KG1 (cell line): ENCODE measurements at regions not wholly inside any gene's neighbourhood (a gene's known extent, or its start where the extent isn't known, plus 50 kb on each side); places are given as distances from the start of the nearest gene placed in this dataset.
"Not testable (repeated sequence)": the region's sequence is repeated elsewhere in the genome, so short reads cannot be mapped to it uniquely, and the experiment has no call there.

Source experiments
- DNase-seq: peaks from one replicate; lab custom pipeline; 2025; lab: John Stamatoyannopoulos, UW

DNA sequence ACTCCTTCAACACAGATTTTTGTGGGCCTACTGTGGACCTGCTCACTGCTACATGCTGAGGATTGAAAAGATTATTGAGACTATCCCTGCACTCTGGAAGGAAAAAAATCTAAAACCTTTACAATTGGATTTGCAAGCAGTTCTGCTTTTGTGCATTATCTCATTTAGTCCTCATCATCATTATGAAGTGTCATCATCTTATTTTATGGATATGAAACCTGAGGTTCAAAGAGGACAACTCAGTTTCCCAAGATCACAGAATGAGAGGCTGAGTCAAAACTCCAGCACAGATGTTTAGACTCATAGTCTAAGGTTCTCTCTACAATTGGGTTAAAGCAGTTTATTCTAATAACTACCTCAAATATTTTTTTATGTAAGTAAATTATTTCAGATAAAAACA is 160.2 kb upstream of the MARCKS start:
- DNase-seq, result no peak

DNA sequence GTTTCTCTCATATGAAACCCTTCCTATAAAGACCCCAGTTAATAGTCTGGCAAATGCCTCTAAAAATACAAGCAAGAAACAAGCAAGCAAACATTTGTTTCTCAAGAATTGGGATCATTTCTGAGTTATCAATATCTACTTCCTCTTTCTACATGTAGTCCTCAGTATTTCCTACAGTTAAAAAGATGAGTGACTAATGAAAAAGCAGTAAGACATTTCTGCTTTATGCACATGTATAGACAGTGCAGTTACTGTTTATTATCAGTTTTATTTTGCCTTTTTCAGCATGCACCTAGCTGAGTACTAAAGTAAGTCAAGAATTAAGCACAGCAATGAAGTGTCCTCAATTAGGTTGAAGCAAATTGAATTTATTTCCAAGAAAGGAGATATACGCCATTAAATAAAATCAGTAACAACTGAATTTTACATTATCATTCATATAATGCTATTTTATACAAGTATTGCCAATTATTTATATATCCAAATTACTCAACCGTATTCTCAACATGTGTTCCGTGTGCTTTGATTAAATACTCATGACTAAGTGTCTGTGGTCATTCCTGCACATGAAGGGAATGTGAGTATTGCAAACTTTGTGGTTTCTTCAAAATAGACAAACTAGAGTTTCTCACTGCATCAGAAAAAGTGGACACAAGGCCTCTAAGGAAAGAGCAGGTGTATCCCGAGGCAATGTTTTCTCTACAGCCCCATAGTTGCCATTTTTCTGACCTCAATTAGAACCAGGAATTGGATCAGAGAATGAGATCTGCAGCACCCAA is 159.3 kb upstream of the MARCKS start:
- DNase-seq, result no peak

DNA sequence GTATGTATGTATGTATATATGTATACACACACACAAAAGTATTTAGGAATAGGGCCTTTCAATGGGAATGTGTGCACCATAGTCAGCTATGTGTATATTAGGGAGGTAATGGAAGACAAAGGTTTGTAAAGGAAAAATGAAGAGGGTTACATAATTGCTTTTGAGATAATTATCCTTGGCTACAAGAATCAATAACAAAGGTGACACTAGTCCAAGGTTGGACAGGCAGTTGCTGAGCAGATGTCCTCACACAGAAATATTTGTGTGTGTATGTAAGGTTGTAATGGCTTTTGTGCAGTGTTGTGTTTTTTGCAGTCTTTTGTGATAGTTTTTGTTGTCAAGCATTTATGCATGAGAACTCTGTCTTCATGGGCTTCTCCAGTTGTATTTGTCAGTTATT is 157.9 kb upstream of the MARCKS start:
- no peak for DNase-seq

GRCh38 chr6:113701552-113702254 is 155.4 kb upstream of the MARCKS start:
- no peak for DNase-seq

DNA sequence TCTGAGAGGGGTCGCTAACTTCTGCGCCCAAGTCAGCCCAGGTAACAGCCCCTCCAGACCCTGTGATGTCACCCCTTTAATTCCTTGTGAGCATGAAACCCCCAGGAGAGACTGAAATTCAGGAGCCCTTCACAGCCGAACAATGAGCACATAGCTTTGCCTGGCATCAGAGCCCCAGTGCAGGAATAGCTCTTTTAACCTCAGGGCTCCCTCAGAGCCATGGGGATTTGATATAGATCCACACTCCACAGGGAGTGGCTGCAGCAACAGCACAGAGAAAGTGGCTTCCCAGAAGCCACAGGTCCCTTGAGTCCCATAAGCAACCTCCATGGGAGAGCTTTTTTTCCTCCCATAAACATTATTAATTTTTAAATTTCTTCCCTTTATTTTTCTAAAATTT is 150.0 kb upstream of the MARCKS start:
- DNase-seq, result no peak

DNA sequence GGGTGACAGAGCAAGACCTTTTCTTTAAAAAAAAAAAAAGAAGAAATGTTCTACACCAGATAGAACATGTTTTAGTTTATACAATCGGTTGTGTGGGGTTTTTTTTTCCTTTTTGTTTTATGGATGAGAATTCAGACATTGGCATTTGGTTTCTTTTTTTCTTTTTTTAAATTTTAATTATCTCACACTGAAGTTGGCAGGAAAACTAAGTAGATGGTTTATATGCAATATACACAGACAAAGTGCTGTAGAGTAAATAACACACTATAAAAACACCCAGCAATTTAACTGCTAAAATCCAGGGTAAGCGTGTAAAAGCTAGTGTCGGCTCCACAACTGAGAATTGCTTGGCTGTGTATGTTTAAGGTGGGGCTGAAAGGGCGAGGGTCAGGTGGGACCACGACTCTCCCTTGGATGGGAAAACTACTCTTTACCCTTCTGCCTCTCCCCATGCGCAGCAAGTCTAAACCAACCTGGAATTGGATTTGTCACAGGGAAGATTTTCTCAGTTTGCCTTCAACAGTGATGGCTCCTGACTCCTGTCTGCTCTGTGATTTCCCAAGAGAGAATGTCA is 147.1 kb upstream of the MARCKS start:
- DNase-seq, result no peak

- DNase-seq, result no peak
These were observed 143.5 kb upstream of the MARCKS start for GRCh38 chr6:113713665-113714064.

DNA sequence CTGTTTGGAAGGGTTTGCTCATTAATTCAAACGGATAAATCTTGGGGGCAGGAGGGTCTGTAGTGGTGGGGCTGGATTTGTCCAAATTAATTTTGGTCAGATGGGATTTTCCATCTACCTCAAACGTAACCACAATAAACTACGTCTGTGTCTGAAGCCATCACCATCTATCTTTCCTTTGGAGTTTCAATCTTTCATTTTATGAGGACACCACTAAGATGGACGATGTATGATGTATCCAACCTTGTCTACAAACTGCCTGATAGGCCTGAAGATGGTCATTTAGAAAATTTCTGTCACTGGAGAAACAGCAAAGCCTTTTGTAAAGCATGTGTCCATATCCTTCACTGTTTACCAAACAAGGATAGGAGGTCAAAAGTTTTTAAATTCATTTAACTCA is 138.6 kb upstream of the MARCKS start:
- no peak for DNase-seq

DNA sequence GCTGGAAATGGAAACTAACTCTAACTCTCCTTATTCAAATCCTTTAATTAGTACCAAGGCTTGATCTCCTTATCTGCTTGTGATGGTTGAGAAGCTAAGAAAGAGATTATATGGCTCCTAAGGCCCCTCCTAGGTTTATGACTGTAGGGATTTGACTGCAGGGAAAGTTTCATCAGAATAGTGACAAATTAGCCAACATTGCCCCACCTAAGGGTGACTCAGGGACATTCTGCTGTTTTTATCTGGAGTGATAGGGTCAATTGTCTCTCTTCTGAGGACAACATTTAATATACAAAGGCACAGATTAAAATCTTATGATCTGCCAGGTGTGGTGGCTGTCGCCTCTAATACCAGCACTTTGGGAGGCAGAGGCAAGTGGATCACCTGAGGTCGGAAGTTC is 138.1 kb upstream of the MARCKS start:
- DNase-seq, result no peak

DNA sequence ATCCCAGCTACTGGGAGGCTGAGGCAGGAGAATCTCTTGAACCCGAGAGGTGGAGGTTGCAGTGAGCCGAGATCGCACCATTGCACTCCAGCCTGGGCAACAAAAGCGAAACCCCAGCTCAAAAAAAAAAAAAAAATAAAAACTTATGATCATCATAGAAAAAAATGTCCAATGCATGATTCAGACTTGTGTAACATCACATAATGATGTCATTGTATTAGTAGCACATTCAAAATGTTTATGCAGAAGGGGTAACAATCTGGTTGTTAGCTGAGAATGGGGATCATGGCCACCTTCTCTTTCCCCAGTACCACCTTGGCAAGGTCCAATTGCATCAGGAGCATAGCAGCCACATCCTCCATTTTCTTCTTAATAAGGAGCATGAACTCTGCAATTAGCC is 137.6 kb upstream of the MARCKS start:
- DNase-seq, result no peak

DNA sequence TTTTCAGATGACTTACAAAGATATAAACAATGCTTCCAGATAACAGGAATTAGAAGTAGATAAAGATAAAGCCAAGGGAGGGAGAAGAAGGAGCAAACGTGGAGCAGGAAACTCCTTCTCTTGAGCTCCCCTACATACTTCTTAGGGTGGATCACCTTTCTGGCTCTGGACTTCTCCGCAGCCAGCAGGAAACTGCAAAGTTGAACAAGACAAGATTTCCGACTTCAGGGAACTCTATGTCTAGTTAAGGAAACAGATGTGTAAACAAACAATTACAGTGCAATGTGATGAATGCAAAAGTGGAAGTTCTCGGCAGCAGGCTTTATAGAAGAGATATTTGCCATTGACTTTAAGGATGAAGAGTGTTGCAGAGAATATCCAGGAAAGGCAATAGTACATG is 134.0 kb upstream of the MARCKS start:
- DNase-seq, result no peak

DNA sequence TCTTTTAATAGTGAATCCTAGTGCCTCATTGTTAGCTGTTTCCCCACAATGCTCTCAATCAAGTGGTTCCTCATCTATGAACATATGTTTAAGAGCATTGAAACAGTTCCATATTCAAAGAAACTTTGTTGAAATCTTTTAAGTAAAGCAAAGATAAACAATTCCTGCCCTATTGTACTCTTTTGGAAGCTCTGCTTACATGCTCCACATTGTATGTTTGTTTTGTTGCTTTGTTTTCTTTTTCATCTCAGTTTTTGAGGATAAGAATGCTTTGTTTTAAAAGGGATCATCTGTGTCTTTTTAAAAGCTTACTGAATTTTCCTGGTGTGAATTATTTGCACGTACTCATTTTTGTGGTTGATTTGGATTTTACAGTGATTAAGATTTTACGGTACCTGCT is 132.2 kb upstream of the MARCKS start:
- not testable (repeated sequence) for DNase-seq

DNA sequence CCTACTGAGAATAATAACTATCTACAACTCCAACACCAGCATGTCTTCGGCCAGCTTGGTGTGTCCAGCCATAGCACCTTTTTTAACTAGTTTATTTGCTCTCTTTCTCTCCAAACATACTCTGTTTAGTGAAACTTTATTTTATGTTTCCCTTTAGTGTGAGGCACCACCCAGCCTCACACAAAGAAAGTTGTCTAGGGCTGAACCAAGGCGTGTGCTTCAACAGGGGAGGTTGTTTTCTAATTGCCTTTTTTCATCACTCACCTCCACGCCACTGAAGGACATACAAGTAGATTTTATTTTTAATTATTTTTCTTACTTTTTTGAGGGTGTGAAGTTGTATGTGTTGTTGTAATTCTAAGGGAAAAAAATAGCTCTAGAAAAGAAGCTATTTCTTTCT is 125.6 kb upstream of the MARCKS start:
- no peak for DNase-seq

- DNase-seq, result no peak
These were observed 124.7 kb upstream of the MARCKS start for GRCh38 chr6:113732384-113732966.

DNA sequence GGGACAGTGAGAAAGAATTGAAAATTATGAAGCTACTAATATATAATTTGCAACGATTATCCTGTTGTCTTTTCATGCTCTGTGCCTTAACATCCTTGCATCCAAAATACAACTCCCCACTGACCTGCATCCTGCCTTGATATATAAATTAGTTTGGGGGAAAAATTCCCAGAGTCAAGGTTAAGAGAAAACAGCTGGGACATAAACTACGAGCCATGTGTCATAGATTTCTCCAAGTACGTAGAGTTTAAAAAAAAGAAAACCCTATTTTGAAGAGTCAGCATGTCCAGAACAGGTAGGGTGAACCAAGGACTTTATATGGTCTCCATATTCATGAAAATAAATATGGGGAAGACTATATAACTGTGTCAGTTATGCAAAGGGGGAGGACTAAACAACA is 123.8 kb upstream of the MARCKS start:
- no peak for DNase-seq

DNA sequence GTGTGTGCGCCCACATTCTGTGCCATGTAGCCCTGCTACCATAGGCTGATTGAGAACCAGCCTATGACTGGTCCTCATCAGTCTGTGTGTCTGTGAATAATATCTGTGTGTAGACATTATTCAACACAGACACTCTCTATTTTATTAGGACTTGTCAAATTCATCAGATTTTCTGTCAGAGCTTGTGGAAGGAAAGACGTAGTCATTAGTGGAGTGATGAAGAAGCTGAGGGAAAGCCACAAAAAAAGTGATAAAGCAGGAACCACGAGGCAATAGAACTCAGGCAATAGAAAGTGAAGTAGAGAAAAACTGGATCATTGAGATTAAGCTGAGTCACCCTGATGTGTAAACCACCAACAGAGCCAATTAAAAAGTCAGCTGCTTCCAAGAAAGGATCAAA is 122.2 kb upstream of the MARCKS start:
- no peak for DNase-seq

DNA sequence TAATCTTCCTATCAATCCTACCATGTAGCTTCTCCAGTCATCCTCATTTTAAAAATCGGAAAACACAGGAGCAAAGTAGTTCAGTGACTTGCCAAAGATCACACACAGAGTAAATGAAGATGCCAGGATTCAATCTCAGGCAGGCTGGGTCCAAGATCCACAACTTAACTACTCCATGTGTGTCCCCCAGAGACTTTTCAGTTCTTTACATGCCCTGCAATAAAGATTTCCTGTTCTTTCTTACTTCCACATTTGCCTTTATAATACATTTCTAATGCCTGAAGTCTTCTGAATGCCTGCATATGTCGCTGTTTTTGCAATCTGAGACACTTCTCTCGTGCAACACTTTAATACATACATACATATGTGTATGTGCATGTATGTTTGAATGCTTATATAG is 121.7 kb upstream of the MARCKS start:
- no peak for DNase-seq

DNA sequence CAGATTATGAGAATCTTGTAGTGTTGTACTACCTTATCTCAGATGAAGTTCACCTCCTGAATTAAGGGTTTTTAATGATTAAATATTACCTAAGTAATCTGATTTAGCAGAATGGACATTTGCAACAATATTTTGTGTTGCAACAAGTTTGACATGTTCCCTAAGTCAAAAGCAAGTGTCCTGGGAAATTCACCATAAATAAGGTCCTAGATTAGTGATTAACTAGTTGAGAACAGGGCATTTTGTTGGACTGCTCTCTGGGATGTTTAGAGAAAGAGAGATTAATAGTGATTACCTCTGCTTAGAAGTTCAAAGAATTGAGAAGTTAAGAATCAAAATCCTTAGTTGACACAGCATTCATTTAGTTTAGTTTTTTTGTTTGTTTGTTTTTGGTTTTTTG is 120.2 kb upstream of the MARCKS start:
- DNase-seq, result no peak

DNA sequence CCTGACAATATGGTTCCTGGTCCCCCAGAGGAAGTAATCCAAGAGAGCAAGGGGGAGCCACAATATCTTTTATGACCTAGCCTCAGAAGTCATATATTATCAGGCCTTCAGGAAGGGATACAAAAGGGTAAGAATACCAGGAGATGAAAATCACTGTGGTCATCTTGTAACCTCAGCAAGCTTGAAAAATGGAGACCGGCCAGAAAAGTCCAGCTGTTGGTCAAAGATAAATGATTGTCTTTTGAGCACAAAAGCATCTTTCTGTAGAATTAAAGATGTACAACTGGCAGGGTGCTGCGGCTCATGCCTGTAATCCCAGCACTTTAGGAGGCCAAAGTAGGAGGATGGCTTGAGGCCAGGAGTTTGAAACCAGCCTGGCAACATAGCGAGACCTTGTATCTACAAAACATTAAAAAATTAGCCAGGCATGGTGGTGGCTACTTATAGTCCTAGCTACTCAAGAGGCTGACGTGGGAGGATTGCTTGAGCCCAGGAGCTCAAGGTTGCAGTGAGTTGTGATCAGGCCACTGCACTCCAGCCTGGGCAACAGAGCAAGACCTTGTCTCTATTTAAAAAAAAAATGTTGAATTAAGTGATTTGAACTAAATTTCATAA is 118.0 kb upstream of the MARCKS start:
- DNase-seq, result no peak

DNA sequence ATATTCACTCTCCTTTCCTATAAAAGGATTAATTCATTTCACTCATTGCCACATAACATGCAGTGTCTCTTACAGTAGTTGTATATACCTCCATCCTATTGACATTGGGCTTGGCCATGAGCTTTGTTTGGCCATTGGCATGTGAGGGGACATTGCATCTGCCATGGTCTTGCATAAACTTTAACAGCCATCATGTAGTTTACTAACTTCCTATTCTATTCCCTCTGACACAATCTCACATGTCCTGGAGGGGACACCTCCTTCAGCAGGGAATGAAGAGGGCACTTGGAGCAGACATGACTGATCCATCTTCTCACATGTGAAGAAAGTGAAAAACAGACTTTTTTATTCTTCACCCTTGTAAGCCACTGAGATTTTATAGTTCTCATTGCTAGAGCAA is 115.5 kb upstream of the MARCKS start:
- DNase-seq, result no peak

- no peak for DNase-seq
These were observed 114.8 kb upstream of the MARCKS start for GRCh38 chr6:113742342-113742741.

DNA sequence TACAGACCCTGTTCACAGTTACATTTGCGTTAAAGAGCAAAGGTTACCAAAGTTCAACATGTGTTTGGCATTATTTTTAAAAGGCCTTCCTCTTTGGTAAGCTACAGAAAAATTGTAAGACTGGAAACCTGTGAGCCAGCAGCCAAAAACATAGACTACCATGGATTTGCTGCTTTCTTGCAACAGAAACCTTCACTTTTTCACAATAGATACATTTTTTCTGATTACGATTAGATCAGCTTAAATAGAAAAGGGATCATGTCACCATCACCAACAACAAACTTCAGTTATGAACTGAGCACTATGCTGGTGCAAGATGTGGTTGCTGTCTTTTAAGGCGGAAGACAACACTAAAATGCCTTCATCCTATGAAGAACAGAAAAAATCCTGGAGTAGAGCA is 112.3 kb upstream of the MARCKS start:
- no peak for DNase-seq
